ENCODE measurements at regions not wholly inside any gene's neighbourhood (a gene's known extent, or its start where the extent isn't known, plus 50 kb on each side); places are given as distances from the start of the nearest gene placed in this dataset.

DNA sequence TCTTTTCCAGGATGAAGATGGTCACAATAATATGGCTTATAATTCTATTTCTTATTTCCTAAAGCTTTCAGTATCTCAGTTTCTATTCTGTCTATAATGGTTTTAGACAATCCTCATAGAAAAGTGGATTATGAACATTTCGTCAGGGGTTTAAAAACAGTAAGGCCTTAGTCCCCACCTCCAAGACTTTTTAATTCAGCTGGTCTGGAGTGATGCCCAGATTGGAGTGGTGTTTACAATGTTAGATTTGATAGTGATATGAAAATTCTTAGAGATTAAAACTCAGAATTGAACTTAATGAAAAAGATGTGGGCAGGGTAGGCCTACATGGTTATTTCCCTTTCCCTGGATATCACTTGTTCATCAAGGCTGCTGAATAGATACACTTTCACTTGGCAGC, 1238.3 kb downstream of the SORCS3 start:
- DNase-seq (ENCODE audit: low read depth): no peak

GRCh38 chr10:105875050-105875449, 1234.0 kb downstream of the SORCS3 start:
- DNase-seq (ENCODE audit: low read depth): peak; percentile 30

DNA sequence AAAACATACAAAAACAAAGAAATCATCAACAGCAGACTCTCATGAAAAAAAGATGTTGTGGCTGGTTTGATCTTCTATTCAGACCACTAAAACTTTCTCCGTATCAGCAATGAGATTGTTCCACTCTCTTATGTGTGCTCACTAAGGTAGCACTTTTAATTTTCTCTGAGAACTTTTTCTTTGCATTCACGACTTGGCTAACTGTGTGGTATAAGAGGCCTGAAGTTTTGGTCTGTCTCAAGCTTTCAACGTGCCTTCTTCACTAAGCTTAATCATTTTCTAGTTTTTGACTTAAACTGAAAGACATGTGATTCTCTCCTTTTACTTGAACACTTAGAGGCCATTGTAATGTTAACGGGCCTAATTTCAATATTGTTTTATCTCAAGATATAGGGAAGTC, 1231.6 kb downstream of the SORCS3 start:
- no peak for DNase-seq (ENCODE audit: low read depth)

DNA sequence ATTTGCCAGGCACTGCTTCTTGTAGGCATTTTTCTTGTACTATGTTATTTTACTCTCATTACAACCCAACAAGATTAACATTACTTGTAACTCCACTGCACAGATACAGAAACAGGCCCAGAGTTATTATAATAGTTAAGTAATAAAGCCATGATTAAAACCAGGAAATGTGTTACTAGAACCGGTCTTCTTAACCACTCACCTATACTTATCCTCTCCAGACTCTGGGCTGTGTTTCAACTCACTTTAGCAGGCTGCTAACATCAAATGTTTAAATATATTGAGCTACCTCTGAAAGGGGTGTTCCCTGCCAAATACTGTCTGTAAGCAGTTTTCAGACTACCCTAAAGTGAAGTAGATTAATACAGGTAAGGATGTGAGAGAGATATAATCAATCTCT, 1227.8 kb downstream of the SORCS3 start:
- no peak for DNase-seq (ENCODE audit: low read depth)

DNA sequence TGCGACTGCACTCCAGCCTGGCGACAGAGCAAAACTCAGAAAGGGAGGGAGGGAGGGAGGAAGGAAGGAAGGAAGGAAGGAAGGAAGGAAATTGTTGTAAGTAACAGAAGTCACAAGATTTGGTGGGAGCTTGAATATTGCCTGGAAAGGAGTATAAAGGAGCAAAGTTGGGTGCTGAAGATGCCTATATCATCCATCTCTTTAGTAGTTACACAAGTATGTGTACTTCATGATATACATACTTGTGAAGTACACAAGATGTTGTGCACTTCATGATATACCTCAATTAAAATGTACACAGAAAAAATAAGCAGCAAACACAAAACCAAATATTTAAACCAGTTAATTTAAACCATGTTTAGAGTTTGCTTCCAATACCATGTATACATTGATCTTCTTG, 1223.8 kb downstream of the SORCS3 start:
- DNase-seq (ENCODE audit: low read depth): no peak

- no peak for DNase-seq (ENCODE audit: low read depth)
Measured at GRCh38 chr10:105857268-105858264, 1216.5 kb downstream of the SORCS3 start.

DNA sequence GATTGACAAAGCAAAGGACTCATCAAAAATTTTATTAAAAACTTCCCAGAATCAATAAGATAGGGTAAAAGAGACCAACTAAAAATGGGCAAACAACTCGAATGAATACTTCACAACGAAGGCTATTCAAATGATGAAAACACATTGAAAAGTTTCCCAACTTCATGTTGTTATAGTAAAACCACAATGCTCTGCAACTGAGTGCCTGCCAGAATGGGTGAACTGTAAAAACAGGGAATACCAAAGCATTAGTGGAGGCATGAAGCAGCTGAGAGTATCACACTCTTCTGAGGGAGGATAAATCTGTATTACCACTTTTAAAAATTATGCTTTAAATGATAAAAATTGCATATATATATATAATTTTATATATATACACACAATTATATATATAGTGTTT, 1214.7 kb downstream of the SORCS3 start:
- no peak for DNase-seq (ENCODE audit: low read depth)

- DNase-seq (ENCODE audit: low read depth): no peak
Measured at GRCh38 chr10:105844676-105845570, 1203.8 kb downstream of the SORCS3 start.

DNA sequence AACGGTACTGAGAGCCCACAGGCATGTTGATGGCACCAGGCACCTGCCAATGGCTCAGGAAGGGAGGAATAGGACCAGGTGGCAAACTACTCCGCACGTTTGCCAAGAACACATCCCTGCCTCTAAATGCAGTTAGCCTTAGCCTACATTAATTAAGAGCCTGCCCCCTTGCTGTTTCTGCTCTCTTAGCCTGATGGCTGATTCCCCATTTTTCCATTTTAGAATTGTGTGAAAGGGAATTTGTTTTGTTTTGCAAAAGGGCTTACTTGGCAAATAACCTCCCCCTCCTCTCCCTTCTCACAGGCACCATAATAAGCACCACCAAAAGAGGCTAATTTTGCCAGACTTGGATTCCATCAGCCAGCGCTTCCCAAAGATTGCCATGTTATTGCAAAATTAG, 1203.2 kb downstream of the SORCS3 start:
- no peak for DNase-seq (ENCODE audit: low read depth)

- no peak for DNase-seq (ENCODE audit: low read depth)
Measured at GRCh38 chr10:105843786-105844185, 1202.7 kb downstream of the SORCS3 start.

DNA sequence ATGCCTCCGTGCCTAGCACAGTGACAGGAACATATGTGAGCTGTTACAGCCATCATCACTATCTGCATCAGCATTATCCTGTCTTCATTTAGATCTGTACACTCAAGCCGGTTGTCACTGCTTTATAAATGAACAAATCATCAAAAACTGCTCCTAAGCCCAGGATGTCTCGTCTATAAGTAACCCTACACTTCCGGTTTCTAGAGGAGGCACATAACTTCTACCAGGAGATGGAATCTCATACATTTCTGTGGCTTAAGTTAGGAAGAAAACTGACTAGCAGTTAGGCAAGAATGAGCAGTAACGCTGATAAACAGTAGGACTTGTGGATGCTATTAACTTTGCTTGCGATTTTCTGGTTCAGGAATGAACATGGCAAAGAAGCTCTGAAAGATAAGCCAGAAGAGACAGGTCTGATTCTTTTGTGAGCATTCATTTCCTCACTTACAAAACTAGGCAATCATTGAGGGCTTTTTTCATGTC, 1199.2 kb downstream of the SORCS3 start:
- DNase-seq (ENCODE audit: low read depth): no peak

- no peak for DNase-seq (ENCODE audit: low read depth)
Measured at GRCh38 chr10:105838392-105838791, 1197.3 kb downstream of the SORCS3 start.

- peak; percentile 48 for DNase-seq (ENCODE audit: low read depth)
Measured at GRCh38 chr10:105837951-105838350, 1196.9 kb downstream of the SORCS3 start.

GRCh38 chr10:105834261-105835059, 1193.4 kb downstream of the SORCS3 start:
- DNase-seq (ENCODE audit: low read depth): no peak

- DNase-seq (ENCODE audit: low read depth): no peak
Measured at GRCh38 chr10:105827133-105827532, 1186.0 kb downstream of the SORCS3 start.

DNA sequence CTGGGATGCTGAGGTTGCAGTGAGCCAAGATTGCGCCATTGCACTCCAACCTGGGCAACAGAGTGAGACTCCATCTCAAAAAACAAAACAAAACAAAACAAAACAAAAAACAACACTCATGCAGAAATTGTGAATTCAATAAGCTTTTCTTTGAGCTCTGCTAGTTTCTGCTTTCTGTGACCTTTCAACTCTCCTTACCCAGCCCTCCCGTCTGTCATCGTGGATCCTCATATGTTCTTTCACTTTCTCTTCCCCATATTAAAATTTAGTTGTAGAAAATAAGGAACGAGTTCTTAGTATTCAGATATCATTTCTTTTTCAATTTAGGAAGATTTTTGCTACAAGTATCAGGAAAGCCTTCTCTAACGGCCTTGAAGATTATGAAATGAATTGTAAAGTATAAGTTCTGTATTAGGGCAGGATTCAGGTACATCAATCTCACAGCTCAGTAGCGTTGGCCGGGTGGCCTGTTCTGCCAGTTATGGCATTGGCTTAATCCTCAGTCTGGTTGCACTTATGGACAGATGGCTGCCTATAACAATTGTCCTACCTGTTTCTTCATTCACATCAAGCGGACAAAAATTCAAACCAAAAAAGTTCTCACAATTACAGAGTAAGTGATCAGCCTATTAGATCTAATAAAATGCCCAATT, 1167.0 kb downstream of the SORCS3 start:
- DNase-seq (ENCODE audit: low read depth): no peak

GRCh38 chr10:105803206-105803605, 1162.1 kb downstream of the SORCS3 start:
- DNase-seq (ENCODE audit: low read depth): no peak

DNA sequence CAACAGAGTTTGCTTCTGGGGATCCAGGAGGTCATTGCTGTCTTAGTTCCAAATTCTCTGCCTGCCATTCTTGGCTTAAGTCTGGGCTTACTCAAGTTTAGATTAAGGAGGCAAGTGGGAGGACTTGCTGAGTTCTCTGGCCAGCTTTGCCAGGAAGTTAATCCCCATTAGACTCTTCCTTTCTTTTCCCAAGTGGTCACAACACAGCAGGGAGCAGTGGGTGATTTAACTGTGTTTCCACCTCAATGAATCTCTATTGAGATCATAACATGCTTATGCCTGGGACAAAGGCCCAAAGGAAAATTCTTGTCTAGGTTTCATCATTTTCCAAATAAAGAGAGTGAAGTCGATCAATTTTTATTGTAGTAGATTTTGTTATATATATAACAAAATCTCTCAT, 1159.6 kb downstream of the SORCS3 start:
- no peak for DNase-seq (ENCODE audit: low read depth)

- no peak for DNase-seq (ENCODE audit: low read depth)
Measured at GRCh38 chr10:105798328-105798889, 1157.3 kb downstream of the SORCS3 start.

- DNase-seq (ENCODE audit: low read depth): peak; percentile 21
Measured at GRCh38 chr10:105797234-105797890, 1156.3 kb downstream of the SORCS3 start.
